SK-N-SH treated with all-trans-retinoic acid at 6 μM for 48 hours (cell line): ENCODE measurements at regions not wholly inside any gene's neighbourhood (a gene's known extent, or its start where the extent isn't known, plus 50 kb on each side); places are given as distances from the start of the nearest gene placed in this dataset.

Source experiments
- ARNTL ChIP-seq: fragments of 450-650 bp; formaldehyde crosslinking; IDR thresholded peaks from 2 replicates; pipeline ENCODE4 v1.5.0; 2020; ENCODE audit warnings: low read depth, mild to moderate bottlenecking, moderate library complexity, borderline replicate concordance
- CSRNP3 ChIP-seq: fragments of 250-450 bp; sonication (Bioruptor Pico); IDR thresholded peaks from 2 replicates; pipeline ENCODE4 v1.5.1; 2021; ENCODE audit warnings: mild to moderate bottlenecking, moderate library complexity
- GLIS3 ChIP-seq: fragments of 250-450 bp; sonication (Bioruptor Pico); IDR thresholded peaks from 2 replicates; pipeline ENCODE4 v1.5.0; 2020; ENCODE audit warnings: mild to moderate bottlenecking, moderate library complexity
- PATZ1 ChIP-seq: fragments of 250-450 bp; sonication (Bioruptor Pico); IDR thresholded peaks from 2 replicates; pipeline ENCODE4 v1.8.0; 2020; ENCODE audit warnings: mild to moderate bottlenecking, moderate library complexity, borderline replicate concordance
- POU6F1 ChIP-seq: fragments of 250-450 bp; sonication (Bioruptor Pico); IDR thresholded peaks from 2 replicates; pipeline ENCODE4 v1.8.0; 2021; ENCODE audit warnings: low read depth, mild to moderate bottlenecking, moderate library complexity, borderline replicate concordance
- SNAI2 ChIP-seq: fragments of 250-450 bp; sonication (Bioruptor Pico); IDR thresholded peaks from 2 replicates; pipeline ENCODE4 v1.5.0; 2020; ENCODE audit warnings: mild to moderate bottlenecking, moderate library complexity
- TCF4 ChIP-seq: fragments of 250-450 bp; sonication (Bioruptor Pico); IDR thresholded peaks from 2 replicates; pipeline ENCODE4 v1.8.0; 2021; ENCODE audit warnings: mild to moderate bottlenecking, moderate library complexity, borderline replicate concordance
- TOX ChIP-seq: fragments of 250-450 bp; sonication (Bioruptor Pico); IDR thresholded peaks from 2 replicates; pipeline ENCODE4 v1.8.0; 2021; ENCODE audit warnings: mild to moderate bottlenecking, moderate library complexity, borderline replicate concordance
- TSHZ2 ChIP-seq: fragments of 250-450 bp; sonication (Bioruptor Pico); IDR thresholded peaks from 2 replicates; pipeline ENCODE4 v1.5.0; 2020; ENCODE audit warnings: mild to moderate bottlenecking, moderate library complexity
- ZFP3 ChIP-seq: fragments of 250-450 bp; sonication (Bioruptor Pico); IDR thresholded peaks from 2 replicates; pipeline ENCODE4 v1.5.0; 2020; ENCODE audit warnings: mild to moderate bottlenecking, moderate library complexity
- ZFP30 ChIP-seq: fragments of 450-650 bp; formaldehyde crosslinking; IDR thresholded peaks from 2 replicates; pipeline ENCODE4 v1.5.0; 2022; ENCODE audit warnings: mild to moderate bottlenecking, moderate library complexity
- ZNF70 ChIP-seq: fragments of 450-650 bp; formaldehyde crosslinking; IDR thresholded peaks from 2 replicates; pipeline ENCODE4 v1.5.0; 2020; ENCODE audit warnings: mild to moderate bottlenecking, moderate library complexity

DNA sequence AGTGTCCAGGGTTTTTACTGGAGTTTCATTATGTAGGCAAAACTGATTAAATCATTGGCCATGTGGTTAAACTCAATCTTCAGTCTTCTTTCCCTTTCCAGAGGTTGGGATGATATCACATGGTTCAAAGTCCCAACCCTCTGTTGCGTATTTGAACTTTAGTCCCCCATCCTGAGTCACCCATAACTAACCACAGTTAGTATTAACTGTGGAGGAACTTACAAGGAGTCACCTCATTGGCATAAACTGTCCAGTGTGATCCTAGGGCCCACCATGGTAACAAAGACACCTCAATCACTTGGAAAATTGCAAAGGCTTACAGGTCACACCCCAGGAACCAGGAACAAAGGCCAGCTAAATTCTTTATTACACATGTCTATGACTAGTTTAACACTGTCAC is 188.5 kb downstream of the COX7C start:
- TF ChIP-seq CSRNP3 (no peak), ARNTL (no peak), SNAI2 (CRISPR knock-in tag) (no peak), POU6F1 (CRISPR knock-in tag) (no peak), ZNF70 (CRISPR knock-in tag) (no peak), ZFP30 (CRISPR knock-in tag) (no peak), TOX (CRISPR knock-in tag) (no peak), TSHZ2 (no peak), PATZ1 (no peak), TCF4 (no peak), GLIS3 (no peak), ZFP3 (CRISPR knock-in tag) (no peak)
